Renal cortex interstitium (tissue), 11 donors: ENCODE measurements at regions not wholly inside any gene's neighbourhood (a gene's known extent, or its start where the extent isn't known, plus 50 kb on each side); places are given as distances from the start of the nearest gene placed in this dataset.
"Not testable (repeated sequence)": the region's sequence is repeated elsewhere in the genome, so short reads cannot be mapped to it uniquely, and the experiment has no call there.

Source experiments
- DNase-seq, 11 donors: peaks; one replicate each; pipeline ENCODE4 v3.0.0-alpha.2; 2013; ENCODE audit warnings: low read depth in 9 of 11, low spot score in 4 of 11; ENCODE audit errors: extremely low read depth in 1 of 11

GRCh38 chr6:141981190-141981589, 151.5 kb upstream of the GJE1 start:
- no peak for DNase-seq

GRCh38 chr6:141977782-141978181, 154.9 kb upstream of the GJE1 start:
- no peak for DNase-seq

- no peak for DNase-seq
Observed at GRCh38 chr6:141976994-141977393, 155.7 kb upstream of the GJE1 start.

GRCh38 chr6:141969768-141970415, 162.8 kb upstream of the GJE1 start:
- DNase-seq, result not testable (repeated sequence)

- no peak for DNase-seq
Observed at GRCh38 chr6:141969201-141969600, 163.5 kb upstream of the GJE1 start.

DNA sequence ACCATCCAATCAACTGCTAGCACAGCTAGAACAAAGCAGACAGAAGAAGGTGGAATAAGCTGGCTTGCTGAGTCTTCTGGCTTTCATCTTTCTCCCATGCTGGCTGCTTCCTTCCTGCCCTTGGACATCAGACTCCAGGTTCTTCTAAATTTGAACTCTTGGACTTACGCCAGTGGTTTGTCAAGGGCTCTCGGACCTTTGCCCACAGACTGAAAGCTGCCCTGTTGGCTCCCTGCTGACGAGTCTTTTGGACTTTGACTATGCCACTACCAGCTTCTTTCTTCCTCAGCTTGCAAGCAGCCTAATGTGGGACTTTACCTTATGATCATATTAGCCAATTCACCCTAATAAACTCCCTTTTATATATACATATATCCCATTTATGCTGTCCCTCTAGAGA, 164.1 kb upstream of the GJE1 start:
- no peak for DNase-seq

DNA sequence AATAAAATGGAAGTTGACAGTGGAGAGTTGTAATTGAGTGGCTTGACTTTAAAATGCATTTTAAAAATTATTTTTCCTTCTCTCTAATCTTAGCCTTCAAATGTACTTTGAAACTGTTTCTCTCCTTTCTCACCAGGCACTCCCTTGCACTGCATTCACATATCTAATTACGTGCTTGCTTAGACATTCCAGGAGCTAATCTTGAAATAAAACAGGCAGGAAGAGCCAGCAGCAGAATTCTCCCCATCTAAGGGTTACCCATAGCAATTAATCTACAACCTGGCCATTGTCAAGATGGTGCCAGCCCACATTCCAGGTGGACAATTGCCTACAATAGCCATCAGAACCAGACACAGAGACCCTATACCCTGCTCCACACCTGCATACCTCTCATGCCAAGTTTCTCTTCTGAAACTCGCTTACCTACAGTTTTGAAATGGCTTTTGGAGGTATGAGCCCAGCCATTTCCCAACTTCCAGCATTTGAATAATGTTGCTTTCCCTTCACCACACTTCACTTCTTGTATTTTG, 167.6 kb upstream of the GJE1 start:
- DNase-seq, result no peak

- no peak for DNase-seq
Observed at GRCh38 chr6:141963543-141964295, 169.0 kb upstream of the GJE1 start.

GRCh38 chr6:141957271-141957670, 175.5 kb upstream of the GJE1 start:
- DNase-seq, result no peak

DNA sequence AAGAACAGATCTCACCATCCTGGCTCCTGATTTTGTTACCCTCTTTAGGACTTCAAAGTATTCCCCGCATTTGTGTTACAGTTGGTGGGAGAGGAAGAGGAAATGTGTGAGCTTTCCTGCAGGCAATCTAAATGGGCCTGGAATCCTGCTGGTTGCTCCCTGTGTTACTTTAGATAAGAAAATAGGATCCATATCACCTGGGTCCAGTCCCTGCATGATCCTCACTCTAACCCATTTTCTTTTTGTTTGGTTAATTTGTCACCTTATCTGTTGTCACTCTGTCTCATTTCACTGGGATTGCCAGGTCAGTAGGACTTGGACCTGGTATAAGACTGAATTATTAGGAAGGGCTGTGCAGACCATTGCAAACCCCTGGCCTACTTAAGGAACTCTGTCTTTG, 175.9 kb upstream of the GJE1 start:
- no peak for DNase-seq

DNA sequence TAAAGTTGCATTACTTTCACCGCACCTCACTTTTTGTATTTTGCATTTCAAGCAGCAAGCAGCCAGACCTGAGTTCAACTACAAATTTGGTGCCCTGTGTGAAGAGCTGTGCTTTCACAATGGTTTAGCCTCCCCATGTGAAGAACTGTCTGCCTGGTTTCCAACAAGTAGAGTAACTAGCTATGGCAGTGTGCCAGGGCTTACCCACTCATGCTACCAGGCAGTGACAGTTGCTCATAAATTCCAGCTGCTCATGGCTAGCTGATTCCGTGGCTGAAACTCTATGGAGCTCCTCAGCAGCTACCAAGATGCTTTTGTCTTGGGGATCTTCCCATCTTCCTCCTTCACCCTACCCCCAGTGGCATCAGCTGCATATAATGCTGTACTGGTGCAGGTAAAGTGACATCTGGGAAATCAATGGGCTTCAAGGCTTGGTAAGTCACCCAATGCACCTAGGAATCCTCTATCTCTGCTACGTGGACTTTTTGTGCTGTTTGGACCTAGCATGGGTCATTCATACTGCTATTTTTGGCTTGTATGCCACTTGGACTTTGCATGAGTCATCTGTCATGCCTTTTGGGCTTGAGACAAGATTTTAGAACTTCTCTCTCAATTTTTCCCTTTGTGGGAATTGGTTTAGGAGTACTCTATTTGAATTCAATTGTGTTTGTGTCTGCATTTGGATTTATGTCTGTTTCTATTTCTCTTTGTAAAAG, 176.5 kb upstream of the GJE1 start:
- DNase-seq, result no peak

GRCh38 chr6:141953072-141953471, 179.7 kb upstream of the GJE1 start:
- DNase-seq, result no peak

- DNase-seq, result no peak
Observed at GRCh38 chr6:141946502-141946901, 186.2 kb upstream of the GJE1 start.

- DNase-seq, result no peak
Observed at GRCh38 chr6:141938664-141939063, 194.1 kb upstream of the GJE1 start.

DNA sequence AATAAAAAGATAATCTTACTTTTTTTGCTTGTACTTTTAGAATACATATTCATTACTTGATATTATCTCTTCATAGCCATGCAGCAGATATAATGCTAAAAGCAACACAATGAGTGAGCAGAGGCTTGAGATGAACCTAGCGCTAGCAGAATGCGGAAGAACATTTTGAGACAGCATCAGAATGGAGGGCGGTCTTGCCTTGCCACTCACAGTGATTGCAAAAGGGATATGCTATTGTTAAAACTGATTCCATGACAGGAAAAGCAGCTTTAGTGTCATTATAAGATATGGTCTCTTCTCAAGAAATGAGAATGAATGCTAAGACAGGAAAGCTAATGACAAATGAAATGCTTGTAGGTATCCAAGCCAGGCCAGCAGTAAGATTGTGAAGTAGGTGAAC, 200.0 kb upstream of the GJE1 start:
- DNase-seq, result no peak

DNA sequence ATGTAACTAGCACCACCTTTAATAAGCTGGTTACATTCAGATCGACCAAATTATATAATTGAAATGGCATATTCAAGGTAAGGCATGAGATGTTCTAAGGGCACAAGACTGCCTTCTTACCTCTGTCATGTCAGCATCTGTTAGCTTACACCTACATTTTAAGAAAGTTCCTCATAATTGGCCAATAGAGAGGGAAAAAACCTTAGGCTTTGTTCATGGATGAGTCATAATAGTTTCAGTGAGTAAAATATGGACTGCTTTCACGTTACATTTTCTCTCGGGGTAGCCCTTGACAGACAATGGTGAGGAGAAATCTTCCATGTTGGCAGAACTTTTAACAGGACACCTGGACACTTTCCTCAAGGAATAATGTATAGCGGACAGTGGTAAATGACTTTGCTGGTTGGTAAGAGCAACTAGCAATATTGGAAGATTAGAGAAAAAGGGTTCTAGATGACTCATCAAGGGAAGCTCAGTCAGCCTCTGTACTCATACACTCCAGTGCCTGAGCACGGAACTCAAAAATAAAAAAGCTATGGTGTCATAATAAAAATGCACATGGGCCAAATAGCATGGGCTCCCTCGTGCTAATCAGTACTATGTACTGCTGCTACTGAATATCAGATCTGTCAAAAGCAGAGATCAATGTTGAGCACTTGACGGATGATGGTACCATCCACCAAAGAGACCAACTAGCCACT, 206.4 kb upstream of the GJE1 start:
- not testable (repeated sequence) for DNase-seq

- DNase-seq, result no peak
Observed at GRCh38 chr6:141925001-141925400, 207.7 kb upstream of the GJE1 start.

DNA sequence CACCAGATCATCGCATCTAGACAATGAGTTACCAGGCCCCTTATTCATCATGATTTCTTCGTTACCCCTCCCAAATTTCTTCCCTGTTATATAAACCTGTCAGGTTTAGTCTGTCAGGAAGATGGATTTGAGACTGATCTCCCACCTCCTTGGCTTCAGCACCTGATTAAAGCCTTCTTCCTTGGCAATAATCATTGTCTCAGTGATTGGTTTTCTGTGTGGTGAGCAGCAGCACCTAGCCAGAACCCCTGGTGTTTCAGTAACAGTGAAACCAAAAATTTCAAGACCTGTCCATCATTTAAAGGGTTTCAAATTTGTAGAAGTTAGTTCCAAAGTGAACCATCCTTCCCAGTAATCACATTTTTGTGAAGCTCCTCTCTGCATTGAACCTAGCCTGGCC, 209.8 kb upstream of the GJE1 start:
- DNase-seq, result no peak

DNA sequence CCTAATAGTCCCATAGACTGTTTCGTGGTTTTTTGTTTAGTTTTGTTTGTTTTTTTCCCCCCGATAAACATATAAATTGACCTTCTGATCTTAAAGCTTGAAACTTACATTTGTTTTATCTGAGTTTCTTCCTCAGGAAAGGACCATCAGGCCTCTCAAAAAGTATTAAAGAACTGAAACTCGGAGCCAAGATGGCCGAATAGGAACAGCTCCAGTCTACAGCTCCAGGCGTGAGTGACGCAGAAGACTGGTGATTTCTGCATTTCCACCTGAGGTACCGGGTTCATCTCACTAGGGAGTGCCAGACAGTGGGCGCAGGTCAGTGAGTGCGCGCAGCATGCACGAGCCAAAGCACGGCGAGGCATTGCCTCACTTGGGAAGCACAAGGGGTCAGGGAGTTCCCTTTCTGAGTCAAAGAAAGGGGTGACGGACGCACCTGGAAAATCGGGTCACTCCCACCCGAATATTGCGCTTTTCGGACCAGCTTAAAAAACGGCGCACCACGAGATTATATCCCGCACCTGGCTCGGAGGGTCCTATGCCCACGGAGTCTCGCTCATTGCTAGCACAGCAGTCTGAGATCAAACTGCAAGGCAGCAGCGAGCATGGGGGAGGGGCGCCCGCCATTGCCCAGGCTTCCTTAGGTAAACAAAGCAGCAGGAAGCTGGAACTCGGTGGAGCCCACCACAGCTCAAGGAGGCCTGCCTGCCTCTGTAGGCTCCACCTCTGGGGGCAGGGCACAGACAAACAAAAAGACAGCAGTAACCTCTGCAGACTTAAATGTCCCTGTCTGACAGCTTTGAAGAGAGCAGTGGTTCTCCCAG, 215.8 kb upstream of the GJE1 start:
- not testable (repeated sequence) for DNase-seq
